ENCODE measurements at regions not wholly inside any gene's neighbourhood (a gene's known extent, or its start where the extent isn't known, plus 50 kb on each side); places are given as distances from the start of the nearest gene placed in this dataset.

DNA sequence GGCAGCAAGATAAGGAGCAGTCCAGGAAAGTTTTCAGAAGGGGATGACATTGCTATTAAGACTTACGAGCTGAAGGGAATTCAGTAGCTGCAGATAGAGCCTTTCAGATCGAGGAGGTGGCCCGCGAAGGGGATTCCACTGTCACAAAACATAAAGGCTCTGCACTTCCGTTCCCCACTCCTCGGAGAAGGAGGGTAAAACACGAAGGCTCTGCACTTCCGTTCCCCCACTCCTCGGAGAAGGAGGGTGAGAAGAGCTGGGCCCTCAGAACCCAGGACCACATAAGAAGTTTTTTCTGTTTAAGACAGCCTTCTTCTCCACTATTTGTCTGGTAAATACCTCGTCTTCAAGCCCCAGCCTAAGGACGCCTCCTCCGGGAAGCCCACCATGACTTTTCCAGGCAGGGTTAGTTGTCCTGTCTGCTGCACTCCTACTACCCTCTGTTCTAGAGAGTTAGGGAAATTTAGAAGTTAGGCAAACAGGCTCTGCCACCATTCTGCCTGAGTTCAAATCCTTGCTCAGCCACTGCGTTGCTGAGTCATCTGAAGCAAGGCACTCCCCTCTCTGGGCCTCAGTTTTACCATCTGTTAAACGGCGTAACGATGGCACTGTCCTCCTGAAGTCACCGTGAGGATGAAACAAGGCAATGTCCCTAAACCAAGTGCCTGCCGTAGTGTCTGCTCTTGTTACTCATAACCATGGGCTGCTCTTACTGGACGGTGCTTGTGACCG, 134.1 kb upstream of the HES1 start:
- TF ChIP-seq CTCF (IDR thresholded peaks at IDR 0.05), result no peak
- no peak for TF ChIP-seq POLR2A (IDR thresholded peaks at IDR 0.05)

All from esophagus squamous epithelium (tissue), 4 donors.